Keratinocyte (primary cell): ENCODE measurements at regions not wholly inside any gene's neighbourhood (a gene's known extent, or its start where the extent isn't known, plus 50 kb on each side); places are given as distances from the start of the nearest gene placed in this dataset.

Experiments used
- EZH2 ChIP-seq: IDR thresholded peaks from one replicate; pipeline ENCODE4 v1.6.1; 2012; ENCODE audit warnings: inconsistent platforms, mild to moderate bottlenecking, low read length, moderate library complexity
- TF ChIP-seq, protein P1 (sequence below), 3 experiments: IDR thresholded peaks in 1 of 3; conservative IDR thresholded peaks in 1 of 3; optimal IDR thresholded peaks in 1 of 3; 2 replicates in 2 of 3; 3 replicates in 1 of 3; pipeline versions ENCODE3 to v1.5.1; 2011; ENCODE audit warnings: low read length in 3 of 3, mild to moderate bottlenecking in 3 of 3, moderate library complexity in 2 of 3, control low read depth in 1 of 3, inconsistent platforms in 1 of 3; ENCODE audit not compliant: insufficient read depth in 2 of 3; ENCODE audit errors: extremely low read depth in 1 of 3

DNA sequence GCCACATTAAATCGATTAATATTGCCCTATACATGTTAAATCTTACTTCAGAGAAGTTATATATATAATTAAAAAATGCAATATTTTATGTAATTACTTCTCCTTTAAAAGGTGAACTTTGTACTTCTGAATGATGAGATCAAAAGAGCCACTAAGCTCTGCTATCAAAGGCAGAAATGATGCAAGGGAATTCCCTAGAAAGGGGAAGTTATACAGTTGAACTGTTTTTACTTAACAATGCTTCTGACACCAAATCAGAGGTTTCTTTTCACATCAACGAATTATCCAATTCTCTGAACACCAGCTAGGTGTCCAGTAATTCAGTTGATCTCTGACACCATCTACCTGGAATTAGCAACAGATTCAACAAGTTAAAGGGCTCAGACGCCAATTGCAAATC lies 319.9 kb upstream of the TSHZ2 start:
- TF ChIP-seq EZH2, result no peak
- TF ChIP-seq, protein P1, sequence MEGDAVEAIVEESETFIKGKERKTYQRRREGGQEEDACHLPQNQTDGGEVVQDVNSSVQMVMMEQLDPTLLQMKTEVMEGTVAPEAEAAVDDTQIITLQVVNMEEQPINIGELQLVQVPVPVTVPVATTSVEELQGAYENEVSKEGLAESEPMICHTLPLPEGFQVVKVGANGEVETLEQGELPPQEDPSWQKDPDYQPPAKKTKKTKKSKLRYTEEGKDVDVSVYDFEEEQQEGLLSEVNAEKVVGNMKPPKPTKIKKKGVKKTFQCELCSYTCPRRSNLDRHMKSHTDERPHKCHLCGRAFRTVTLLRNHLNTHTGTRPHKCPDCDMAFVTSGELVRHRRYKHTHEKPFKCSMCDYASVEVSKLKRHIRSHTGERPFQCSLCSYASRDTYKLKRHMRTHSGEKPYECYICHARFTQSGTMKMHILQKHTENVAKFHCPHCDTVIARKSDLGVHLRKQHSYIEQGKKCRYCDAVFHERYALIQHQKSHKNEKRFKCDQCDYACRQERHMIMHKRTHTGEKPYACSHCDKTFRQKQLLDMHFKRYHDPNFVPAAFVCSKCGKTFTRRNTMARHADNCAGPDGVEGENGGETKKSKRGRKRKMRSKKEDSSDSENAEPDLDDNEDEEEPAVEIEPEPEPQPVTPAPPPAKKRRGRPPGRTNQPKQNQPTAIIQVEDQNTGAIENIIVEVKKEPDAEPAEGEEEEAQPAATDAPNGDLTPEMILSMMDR (optimal IDR thresholded peaks at IDR 0.05 in 1 of 3, IDR thresholded peaks at IDR 0.05 in 1 of 3, conservative IDR thresholded peaks at IDR 0.05 in 1 of 3; ENCODE audit: extremely low read depth in 1 of 3, insufficient read depth in 2 of 3, low read length in 3 of 3), result no peak
